HG02852 (cell line): ENCODE measurements at regions not wholly inside any gene's neighbourhood (a gene's known extent, or its start where the extent isn't known, plus 50 kb on each side); places are given as distances from the start of the nearest gene placed in this dataset.
"Not testable (repeated sequence)": the region's sequence is repeated elsewhere in the genome, so short reads cannot be mapped to it uniquely, and the experiment has no call there.

Experiments used
- ATAC-seq: cut with Tn5 transposase; IDR thresholded peaks from one replicate; pipeline ENCODE4 v1.9.1; 2021; ENCODE audit warnings: mild to moderate bottlenecking, moderate library complexity; ENCODE audit not compliant: unreplicated experiment

DNA sequence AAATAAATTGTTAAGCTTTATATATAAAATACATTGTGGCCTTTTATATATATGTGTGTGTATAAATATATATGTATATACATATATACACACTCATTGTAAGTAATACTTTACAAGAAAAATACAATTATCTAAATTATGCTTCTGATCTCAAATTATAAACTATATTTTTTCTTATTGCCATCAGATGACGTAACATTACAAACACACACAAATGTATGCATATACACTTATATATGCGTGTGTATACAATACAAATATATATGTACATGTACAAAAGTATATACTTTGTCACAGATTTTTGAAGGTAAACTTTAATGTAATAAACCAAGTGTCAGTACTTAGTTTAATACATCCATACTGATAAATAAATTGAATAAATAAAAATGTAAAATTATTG is 278.9 kb upstream of the LMO3 start:
- no peak for ATAC-seq

GRCh38 chr12:16884056-16884455 is 278.1 kb upstream of the LMO3 start:
- ATAC-seq, result no peak

DNA sequence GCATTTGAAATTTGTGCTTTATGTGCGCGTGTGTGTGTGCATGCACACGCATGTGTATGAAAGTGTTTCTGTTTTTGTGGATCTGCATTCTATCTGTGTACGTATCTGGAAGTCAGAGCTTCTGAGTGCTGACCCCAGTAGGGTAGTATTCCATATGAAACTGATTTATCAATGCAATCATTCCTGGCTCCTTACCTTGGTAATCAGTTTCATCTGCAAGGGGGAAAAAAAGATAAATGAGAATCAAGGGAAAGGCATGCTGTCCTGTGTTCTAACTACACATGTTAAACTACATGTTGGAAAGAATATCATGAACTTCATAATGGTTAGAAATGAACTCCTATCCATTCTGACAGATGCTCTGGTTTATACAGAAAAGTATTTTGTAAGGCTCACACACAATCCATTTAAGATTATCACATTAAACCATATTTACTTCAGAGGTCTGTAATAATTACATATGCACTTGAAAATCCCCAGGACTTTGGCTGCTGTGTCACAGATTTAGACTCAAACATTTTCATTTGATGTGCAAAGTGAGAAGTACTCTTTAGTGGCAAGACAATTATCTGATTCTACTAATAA is 276.1 kb upstream of the LMO3 start:
- no peak for ATAC-seq

- no peak for ATAC-seq
These were observed 274.9 kb upstream of the LMO3 start for GRCh38 chr12:16880864-16881285.

- ATAC-seq, result no peak
These were observed 264.9 kb upstream of the LMO3 start for GRCh38 chr12:16870845-16871244.

GRCh38 chr12:16863742-16864141 is 257.8 kb upstream of the LMO3 start:
- no peak for ATAC-seq

- peak; percentile 95 for ATAC-seq
These were observed 251.5 kb upstream of the LMO3 start for GRCh38 chr12:16857456-16857923.

DNA sequence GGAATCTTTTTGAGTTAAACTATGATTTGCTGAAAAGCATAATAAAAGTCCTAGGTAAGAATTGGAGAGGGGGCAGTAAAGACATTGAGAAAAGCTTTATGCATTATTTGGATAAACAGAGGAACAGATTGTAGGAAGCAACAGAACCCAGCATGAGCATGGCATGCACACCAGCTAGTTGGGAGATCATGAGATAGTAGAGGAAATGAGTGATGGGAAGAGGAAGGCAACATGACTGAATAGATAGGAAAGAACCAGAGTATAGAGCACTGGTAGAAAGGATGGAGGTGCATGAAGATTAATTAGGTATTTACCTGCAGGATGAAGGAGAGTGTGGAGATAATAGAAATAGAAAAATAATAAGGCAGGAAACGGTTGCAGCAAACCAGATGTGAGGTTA is 248.5 kb upstream of the LMO3 start:
- ATAC-seq, result no peak

DNA sequence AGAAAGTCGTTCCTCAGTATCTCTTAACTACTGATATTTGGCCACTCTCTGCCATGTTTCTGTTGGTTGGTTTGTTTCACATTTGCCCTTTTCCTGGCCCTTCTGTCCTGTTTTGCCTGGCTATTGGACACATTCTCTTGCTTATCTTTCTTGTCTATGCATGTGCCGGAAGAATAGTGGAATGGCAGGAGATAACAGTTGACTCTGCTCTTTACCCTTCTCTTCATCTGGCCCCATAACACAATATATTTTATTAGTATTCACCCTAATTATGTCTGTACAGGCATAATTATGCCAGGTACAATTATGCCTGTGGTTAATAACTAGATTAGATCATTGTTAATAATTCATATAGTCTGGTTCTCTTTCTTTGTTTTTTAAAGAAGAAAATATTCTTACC is 243.5 kb upstream of the LMO3 start:
- no peak for ATAC-seq

- ATAC-seq, result no peak
These were observed 238.9 kb upstream of the LMO3 start for GRCh38 chr12:16844875-16845274.

DNA sequence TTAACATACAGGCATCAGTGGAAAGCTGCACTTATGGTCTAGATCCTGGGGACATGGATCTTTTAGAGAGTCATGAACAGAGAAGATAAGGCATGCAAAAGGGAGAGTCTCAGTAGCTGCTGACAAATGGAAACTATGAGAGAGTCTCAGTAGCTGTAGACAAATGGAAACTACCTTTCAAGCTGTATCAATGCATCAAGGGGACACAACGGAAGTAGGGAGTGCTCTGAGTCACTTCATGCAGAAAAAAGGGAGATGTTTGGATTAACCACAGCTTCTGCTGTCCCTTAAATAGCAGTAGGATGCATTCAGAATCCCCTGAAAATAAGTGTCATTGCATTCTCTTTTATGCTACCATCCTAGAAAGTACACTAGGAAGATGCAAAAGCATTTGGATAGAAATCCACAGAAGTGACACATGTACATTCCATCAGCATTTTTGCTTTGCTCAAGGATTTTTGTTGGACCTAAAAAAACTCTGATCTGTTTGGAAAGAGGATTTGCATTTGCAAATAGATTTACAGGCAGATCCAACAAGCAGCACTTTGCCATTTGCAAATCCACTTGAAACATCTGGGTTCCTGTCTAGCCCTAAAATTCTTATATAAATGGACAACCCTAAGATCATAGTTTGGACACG is 227.5 kb upstream of the LMO3 start:
- ATAC-seq, result peak; percentile 90

DNA sequence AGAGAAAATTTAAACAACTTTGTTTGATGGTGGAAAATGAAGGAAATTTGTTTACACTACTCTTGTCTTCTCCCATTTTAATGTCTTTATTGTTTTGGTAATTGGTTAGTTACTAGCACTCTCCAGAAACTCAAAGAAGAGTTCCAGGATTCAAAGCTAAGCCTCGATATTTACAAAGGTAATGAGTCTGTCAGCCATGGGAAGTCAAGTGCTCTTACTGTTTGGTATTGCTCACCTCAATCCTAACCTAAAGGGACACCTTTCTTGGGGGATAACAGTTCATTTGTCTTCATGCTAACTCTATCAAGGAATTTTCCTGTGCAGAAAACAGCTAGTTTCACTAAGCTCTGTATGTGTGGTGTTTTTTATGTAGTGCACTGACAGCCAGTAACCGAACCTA is 222.9 kb upstream of the LMO3 start:
- no peak for ATAC-seq

DNA sequence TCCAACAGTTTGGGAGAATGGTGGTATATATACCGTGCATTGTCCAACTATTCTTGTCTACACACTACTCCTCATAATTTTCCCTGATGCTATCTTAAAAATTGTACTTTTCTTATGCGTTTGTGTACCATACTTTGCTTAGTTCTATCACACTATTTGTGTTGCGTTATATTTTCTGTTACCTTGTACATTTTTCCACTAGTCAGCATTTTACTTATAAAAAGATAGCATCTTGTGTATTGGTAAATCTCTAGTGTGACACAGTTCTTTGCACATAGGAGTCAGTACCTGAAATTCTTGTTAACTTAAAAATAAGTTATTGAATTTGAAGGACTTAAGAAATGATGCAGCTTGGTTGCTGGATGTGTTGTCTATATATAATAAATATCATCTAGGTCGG is 201.8 kb upstream of the LMO3 start:
- no peak for ATAC-seq

DNA sequence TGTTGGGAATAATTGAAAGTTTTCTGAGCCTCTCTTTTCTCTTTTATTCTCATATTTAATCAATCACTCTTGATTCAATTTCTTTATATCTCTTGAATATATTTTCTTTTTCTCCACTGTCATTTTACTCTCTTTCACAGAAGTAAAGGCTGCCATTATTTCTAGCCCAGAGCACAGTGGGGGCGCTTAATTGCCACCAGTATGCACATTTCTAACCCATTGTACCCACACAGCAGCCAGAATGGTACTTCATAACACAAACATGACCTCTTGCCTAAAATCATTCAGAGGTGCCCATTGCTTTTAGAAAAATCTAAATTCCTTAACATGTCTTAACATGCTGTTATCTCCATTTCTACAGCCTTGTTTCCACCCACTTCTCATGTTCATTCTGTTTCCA is 190.2 kb upstream of the LMO3 start:
- ATAC-seq, result no peak

DNA sequence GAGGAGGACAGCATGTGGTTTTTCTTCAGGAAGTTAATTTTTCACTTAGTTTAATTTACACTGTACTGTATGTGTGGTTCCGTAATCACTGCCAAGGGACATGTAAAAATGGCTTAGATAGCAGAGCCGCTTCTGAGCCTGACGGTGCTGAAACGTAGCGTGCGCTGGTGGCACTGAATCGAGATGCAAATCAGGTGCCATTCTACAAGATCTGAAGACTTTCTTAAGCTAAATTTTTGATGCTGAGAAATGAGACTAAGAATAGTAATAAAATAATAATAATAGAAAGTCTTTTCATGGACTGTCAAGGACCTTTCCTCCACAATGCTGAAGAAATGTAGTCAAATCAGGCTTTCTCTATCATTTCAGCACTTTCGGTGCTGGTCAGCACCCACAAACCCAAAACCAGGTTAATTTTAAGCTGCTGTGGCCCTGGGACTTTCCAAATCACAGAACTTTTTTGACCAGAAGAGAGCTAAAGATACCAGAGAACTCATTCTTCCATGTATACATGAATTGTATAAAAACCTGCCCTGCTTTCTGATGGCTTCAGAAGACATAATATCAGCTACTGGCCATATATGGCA is 183.3 kb upstream of the LMO3 start:
- peak; percentile 77 for ATAC-seq

DNA sequence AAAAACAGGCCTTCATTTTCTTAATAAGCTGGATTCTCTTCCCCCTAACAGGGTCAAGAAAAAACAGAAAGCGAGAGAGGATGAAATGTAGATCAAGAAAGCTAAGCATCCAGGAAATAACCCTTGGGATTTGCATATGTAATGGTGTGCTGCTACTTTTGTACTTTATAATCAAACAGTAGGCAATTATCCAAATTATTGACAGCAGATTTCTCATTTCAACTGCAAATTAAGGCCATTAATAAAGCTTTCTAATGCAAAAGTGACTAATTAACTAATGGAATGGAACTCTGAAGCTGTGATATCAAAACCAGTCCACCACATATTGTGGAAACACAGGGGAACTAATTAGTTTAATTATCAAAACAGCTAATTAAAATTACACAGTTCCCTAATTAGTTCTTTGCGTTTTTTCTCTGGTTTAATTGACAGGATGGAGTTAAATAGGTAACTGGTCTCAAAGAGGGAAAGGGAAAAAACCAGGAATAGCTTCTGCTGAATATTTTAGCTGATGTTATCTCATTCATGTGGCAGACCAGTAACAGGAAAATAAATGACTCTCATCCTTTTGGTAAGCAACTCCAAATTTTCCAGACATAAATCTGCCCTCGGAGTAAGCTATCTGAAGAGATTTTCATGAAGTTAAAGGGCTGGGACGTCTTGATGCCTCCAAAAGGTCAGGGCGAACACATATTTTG is 182.7 kb upstream of the LMO3 start:
- no peak for ATAC-seq

DNA sequence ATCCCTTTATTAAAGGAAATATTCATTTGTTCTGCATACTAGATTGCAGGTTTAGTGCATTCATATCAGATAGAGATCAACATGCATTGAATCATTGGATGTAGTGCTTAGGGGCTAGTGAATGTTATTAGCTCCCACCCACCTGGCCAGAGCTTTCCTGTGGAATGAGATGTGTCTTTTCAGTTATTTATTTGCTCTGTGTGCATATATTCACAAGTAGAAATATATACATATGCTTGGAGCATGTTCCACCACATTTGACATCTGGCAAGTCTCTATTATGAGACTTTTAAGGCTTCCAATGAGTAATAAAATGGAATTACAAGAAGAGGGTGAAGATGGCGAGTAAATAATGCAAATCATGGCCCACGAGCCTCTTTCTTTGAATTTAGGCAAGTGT is 180.0 kb upstream of the LMO3 start:
- no peak for ATAC-seq

DNA sequence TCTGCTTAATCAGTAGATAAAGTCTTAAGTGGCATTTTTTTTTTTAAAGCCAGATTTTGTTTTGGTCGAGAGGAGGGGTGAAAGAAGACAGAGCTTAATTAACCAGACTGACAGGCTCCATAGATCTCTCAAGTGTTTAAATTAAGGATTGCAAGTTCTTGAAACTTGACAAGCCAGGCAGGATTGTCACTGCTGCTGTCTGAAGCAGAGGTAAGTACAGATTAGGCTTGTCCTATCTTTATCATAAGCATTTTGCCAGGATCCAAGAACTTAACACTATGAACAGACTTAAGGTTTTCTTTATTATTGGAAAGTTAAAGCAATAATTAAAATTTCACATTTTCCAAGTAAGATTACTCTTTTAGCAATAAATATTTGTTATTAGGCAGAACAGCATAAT is 179.6 kb upstream of the LMO3 start:
- no peak for ATAC-seq

- ATAC-seq, result not testable (repeated sequence)
These were observed 163.2 kb upstream of the LMO3 start for GRCh38 chr12:16769129-16769528.

- no peak for ATAC-seq
These were observed 160.8 kb upstream of the LMO3 start for GRCh38 chr12:16766736-16767135.

GRCh38 chr12:16763901-16764300 is 157.9 kb upstream of the LMO3 start:
- ATAC-seq, result no peak
